K562 (cell line): ENCODE measurements at regions not wholly inside any gene's neighbourhood (a gene's known extent, or its start where the extent isn't known, plus 50 kb on each side); places are given as distances from the start of the nearest gene placed in this dataset.

Experiments used
- ARNT ChIP-seq, 2 experiments: fragments of 450-650 bp; IDR thresholded peaks; 2 replicates each; pipeline ENCODE4 v1.6.1; 2016; ENCODE audit warnings: mild to moderate bottlenecking in 1 of 2
- C11orf30 ChIP-seq: fragments of 450-650 bp; IDR thresholded peaks from 2 replicates; pipeline ENCODE4 v1.6.1; 2016; ENCODE audit warnings: low read depth, mild to moderate bottlenecking
- CEBPG ChIP-seq, 3 experiments: fragments of 200-800 bp in 1 of 3; sonication (Bioruptor generic) in 1 of 3; sonication (generic) in 1 of 3; formaldehyde crosslinking in 1 of 3; IDR thresholded peaks in 2 of 3; conservative IDR thresholded peaks in 1 of 3; 2 replicates each; pipeline versions ENCODE4 v1.6.1 to v1.8.0; 2016 to 2022; ENCODE audit warnings: missing compliant biosample characterization in 2 of 3, missing genetic modification characterization in 2 of 3, mild to moderate bottlenecking in 1 of 3, missing genetic modification reagents in 1 of 3
- CTBP1 ChIP-seq: fragments of 450-650 bp; IDR thresholded peaks from 2 replicates; pipeline ENCODE4 v1.6.1; 2016; ENCODE audit warnings: borderline replicate concordance
- DPF2 ChIP-seq: fragments of 450-650 bp; IDR thresholded peaks from 2 replicates; pipeline ENCODE4 v1.6.1; 2016
- JUN ChIP-seq, 2 experiments: sonication (generic) in 1 of 2; formaldehyde crosslinking in 1 of 2; IDR thresholded peaks; 2 replicates each; pipeline versions ENCODE4 v1.6.1 to v1.8.0; 2012 to 2022; ENCODE audit warnings: borderline replicate concordance in 2 of 2, mild to moderate bottlenecking in 2 of 2, improper control_type of control experiment in 1 of 2, low read depth in 1 of 2, low read length in 1 of 2, missing genetic modification reagents in 1 of 2
- JUNB ChIP-seq: fragments of 450-650 bp; formaldehyde crosslinking; conservative IDR thresholded peaks from 2 replicates; pipeline ENCODE4 v1.4.0; 2020; ENCODE audit warnings: mild to moderate bottlenecking
- KDM4B ChIP-seq, 2 experiments: fragments of 450-650 bp in 1 of 2; sonication (generic) in 1 of 2; IDR thresholded peaks; 2 replicates each; pipeline ENCODE4 v1.6.1; 2016 to 2017; ENCODE audit warnings: borderline replicate concordance in 2 of 2, antibody characterized with exemption in 1 of 2, low read depth in 1 of 2, mild to moderate bottlenecking in 1 of 2
- LARP7 ChIP-seq: fragments of 450-650 bp; IDR thresholded peaks from 2 replicates; pipeline ENCODE4 v1.6.1; 2016
- MYBL2 ChIP-seq, 2 experiments: fragments of 450-650 bp in 1 of 2; sonication (generic) in 1 of 2; formaldehyde crosslinking in 1 of 2; IDR thresholded peaks; 2 replicates each; pipeline versions ENCODE4 v1.6.1 to v1.8.1; 2017 to 2022; ENCODE audit warnings: borderline replicate concordance in 1 of 2, inconsistent platforms in 1 of 2, low read depth in 1 of 2, mild to moderate bottlenecking in 1 of 2, missing genetic modification reagents in 1 of 2, moderate library complexity in 1 of 2
- NFE2 ChIP-seq: IDR thresholded peaks from 2 replicates; pipeline ENCODE4 v1.6.1; 2014; ENCODE audit warnings: antibody characterized with exemption, low read depth
- SREBF1 ChIP-seq: fragments of 150-350 bp; IDR thresholded peaks from 2 replicates; pipeline ENCODE4 v1.6.1; 2014; ENCODE audit warnings: antibody characterized with exemption, low read depth, low read length, borderline replicate concordance
- STAT5B ChIP-seq: fragments of 250-450 bp; sonication (Bioruptor Pico); IDR thresholded peaks from 2 replicates; pipeline ENCODE4 v1.8.0; 2021; ENCODE audit warnings: mild to moderate bottlenecking, inconsistent platforms
- ZEB2 ChIP-seq: fragments of 450-650 bp; IDR thresholded peaks from 2 replicates; pipeline ENCODE4 v1.6.1; 2016
- ZNF133 ChIP-seq: fragments of 250-450 bp; sonication (Bioruptor Pico); IDR thresholded peaks from 2 replicates; pipeline ENCODE4 v1.4.0; 2020; ENCODE audit warnings: mild to moderate bottlenecking
- ZNF551 ChIP-seq: fragments of 250-450 bp; sonication (Bioruptor Pico); IDR thresholded peaks from 2 replicates; pipeline ENCODE4 v1.5.0; 2021; ENCODE audit warnings: mild to moderate bottlenecking, moderate library complexity
- ZNF668 ChIP-seq: fragments of 250-450 bp; sonication (Bioruptor Pico); IDR thresholded peaks from 2 replicates; pipeline ENCODE4 v1.8.0; 2022; ENCODE audit warnings: mild to moderate bottlenecking, inconsistent platforms
- ZZZ3 ChIP-seq: fragments of 450-650 bp; IDR thresholded peaks from 2 replicates; pipeline ENCODE4 v1.6.1; 2016; ENCODE audit warnings: antibody characterized with exemption, mild to moderate bottlenecking, moderate library complexity
- TF ChIP-seq, protein P1 (sequence below): fragments of 250-450 bp; sonication (Bioruptor Pico); IDR thresholded peaks from 2 replicates; pipeline ENCODE4 v1.8.0; 2021; ENCODE audit warnings: moderate library complexity, mild to moderate bottlenecking, inconsistent platforms
- TF ChIP-seq, protein P2 (sequence below): fragments of 250-450 bp; sonication (Bioruptor Pico); IDR thresholded peaks from 2 replicates; pipeline ENCODE4 v1.5.0; 2021
- TF ChIP-seq, protein P3 (sequence below), 2 experiments: fragments of 450-650 bp; IDR thresholded peaks; 2 replicates each; pipeline ENCODE4 v1.6.1; 2016
- TF ChIP-seq, protein P4 (sequence below): fragments of 450-650 bp; IDR thresholded peaks from 2 replicates; pipeline ENCODE4 v1.6.1; 2016

DNA sequence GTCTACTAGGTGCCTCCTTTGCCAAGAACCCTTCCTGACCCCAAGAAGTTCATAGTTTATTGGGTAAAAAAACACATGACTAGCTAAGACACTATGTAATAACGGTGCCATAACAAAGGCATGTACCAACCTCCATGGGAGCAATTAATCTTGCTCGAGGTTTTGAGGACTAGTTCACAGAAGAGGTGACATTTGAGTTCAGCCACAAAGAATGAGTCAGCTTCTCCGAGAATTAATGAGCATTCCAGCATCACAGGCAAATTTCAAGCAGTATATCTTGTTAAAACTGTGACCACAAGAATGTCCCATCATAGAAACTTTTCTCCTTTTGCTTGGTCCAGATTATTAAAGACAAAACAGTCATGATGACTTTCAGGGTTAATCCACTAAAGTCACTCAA lies 113.0 kb upstream of the RAP1B start (continued):
- TF ChIP-seq KDM4B (IDR thresholded peaks at IDR 0.05; ENCODE audit: borderline replicate concordance in 2 of 2, low read depth in 1 of 2): no peak
- no peak for TF ChIP-seq SREBF1
- TF ChIP-seq CEBPG (CRISPR knock-in tag; IDR thresholded peaks at IDR 0.05): no peak
- peak; percentile 34 to 37 for TF ChIP-seq CEBPG (tag; conservative IDR thresholded peaks at IDR 0.05 in 1 of 2, IDR thresholded peaks at IDR 0.05 in 1 of 2)
- TF ChIP-seq, protein P1, sequence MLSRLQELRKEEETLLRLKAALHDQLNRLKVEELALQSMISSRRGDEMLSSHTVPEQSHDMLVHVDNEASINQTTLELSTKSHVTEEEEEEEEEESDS (CRISPR knock-in tag): no peak
- no peak for TF ChIP-seq JUNB (CRISPR knock-in tag)
- no peak for TF ChIP-seq LARP7
- TF ChIP-seq ZNF668 (CRISPR knock-in tag): no peak
- peak; percentile 75; the same call in 1 of the 2 replicates for TF ChIP-seq DPF2
- peak; percentile 84 for TF ChIP-seq C11orf30
- peak; percentile 79 for TF ChIP-seq CTBP1
- no peak; a peak in 1 of 4 replicates for TF ChIP-seq ARNT (IDR thresholded peaks at IDR 0.05)
- TF ChIP-seq STAT5B (CRISPR knock-in tag): no peak
- no peak for TF ChIP-seq ZZZ3
- TF ChIP-seq MYBL2 (IDR thresholded peaks at IDR 0.05; ENCODE audit: low read depth): no peak
- TF ChIP-seq MYBL2 (CRISPR knock-in tag; IDR thresholded peaks at IDR 0.05; ENCODE audit: borderline replicate concordance): no peak
- no peak for TF ChIP-seq ZNF551 (CRISPR knock-in tag)
- TF ChIP-seq, protein P2, sequence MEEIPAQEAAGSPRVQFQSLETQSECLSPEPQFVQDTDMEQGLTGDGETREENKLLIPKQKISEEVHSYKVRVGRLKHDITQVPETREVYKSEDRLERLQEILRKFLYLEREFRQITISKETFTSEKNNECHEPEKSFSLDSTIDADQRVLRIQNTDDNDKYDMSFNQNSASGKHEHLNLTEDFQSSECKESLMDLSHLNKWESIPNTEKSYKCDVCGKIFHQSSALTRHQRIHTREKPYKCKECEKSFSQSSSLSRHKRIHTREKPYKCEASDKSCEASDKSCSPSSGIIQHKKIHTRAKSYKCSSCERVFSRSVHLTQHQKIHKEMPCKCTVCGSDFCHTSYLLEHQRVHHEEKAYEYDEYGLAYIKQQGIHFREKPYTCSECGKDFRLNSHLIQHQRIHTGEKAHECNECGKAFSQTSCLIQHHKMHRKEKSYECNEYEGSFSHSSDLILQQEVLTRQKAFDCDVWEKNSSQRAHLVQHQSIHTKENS: no peak
- peak; percentile 90 for TF ChIP-seq NFE2
- TF ChIP-seq, protein P3, sequence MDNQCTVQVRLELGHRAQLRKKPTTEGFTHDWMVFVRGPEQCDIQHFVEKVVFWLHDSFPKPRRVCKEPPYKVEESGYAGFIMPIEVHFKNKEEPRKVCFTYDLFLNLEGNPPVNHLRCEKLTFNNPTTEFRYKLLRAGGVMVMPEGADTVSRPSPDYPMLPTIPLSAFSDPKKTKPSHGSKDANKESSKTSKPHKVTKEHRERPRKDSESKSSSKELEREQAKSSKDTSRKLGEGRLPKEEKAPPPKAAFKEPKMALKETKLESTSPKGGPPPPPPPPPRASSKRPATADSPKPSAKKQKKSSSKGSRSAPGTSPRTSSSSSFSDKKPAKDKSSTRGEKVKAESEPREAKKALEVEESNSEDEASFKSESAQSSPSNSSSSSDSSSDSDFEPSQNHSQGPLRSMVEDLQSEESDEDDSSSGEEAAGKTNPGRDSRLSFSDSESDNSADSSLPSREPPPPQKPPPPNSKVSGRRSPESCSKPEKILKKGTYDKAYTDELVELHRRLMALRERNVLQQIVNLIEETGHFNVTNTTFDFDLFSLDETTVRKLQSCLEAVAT (IDR thresholded peaks at IDR 0.05): peak in 1 of 2 experiments; percentile 74; a peak in 2 of 4 replicates
- TF ChIP-seq ZNF133 (CRISPR knock-in tag): no peak
- TF ChIP-seq, protein P4, sequence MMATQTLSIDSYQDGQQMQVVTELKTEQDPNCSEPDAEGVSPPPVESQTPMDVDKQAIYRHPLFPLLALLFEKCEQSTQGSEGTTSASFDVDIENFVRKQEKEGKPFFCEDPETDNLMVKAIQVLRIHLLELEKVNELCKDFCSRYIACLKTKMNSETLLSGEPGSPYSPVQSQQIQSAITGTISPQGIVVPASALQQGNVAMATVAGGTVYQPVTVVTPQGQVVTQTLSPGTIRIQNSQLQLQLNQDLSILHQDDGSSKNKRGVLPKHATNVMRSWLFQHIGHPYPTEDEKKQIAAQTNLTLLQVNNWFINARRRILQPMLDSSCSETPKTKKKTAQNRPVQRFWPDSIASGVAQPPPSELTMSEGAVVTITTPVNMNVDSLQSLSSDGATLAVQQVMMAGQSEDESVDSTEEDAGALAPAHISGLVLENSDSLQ: peak; percentile 76
- peak; percentile 70 for TF ChIP-seq JUN (IDR thresholded peaks at IDR 0.05; ENCODE audit: borderline replicate concordance, low read depth, low read length)
- TF ChIP-seq JUN (CRISPR knock-in tag; IDR thresholded peaks at IDR 0.05; ENCODE audit: borderline replicate concordance): no peak
- TF ChIP-seq ZEB2: peak; percentile 52; the same call in 1 of the 2 replicates
